ENCODE measurements at regions not wholly inside any gene's neighbourhood (a gene's known extent, or its start where the extent isn't known, plus 50 kb on each side); places are given as distances from the start of the nearest gene placed in this dataset.
A peak's percentile ranks its signal among the peaks of the same experiment; 100 is the strongest.

GRCh38 chr3:165339753-165340152 lies 143.6 kb upstream of the SLITRK3 start:
- TF ChIP-seq CTCF (IDR thresholded peaks at IDR 0.05; ENCODE audit: low read length): peak; percentile 60
- no peak for TF ChIP-seq EZH2phosphoT487 (IDR thresholded peaks at IDR 0.05; ENCODE audit: low read length)

All from MM.1S (cell line).